ENCODE measurements at regions not wholly inside any gene's neighbourhood (a gene's known extent, or its start where the extent isn't known, plus 50 kb on each side); places are given as distances from the start of the nearest gene placed in this dataset.

GRCh38 chr10:78972160-78972946, 96.4 kb upstream of the ZMIZ1 start:
- TF ChIP-seq, protein P1, sequence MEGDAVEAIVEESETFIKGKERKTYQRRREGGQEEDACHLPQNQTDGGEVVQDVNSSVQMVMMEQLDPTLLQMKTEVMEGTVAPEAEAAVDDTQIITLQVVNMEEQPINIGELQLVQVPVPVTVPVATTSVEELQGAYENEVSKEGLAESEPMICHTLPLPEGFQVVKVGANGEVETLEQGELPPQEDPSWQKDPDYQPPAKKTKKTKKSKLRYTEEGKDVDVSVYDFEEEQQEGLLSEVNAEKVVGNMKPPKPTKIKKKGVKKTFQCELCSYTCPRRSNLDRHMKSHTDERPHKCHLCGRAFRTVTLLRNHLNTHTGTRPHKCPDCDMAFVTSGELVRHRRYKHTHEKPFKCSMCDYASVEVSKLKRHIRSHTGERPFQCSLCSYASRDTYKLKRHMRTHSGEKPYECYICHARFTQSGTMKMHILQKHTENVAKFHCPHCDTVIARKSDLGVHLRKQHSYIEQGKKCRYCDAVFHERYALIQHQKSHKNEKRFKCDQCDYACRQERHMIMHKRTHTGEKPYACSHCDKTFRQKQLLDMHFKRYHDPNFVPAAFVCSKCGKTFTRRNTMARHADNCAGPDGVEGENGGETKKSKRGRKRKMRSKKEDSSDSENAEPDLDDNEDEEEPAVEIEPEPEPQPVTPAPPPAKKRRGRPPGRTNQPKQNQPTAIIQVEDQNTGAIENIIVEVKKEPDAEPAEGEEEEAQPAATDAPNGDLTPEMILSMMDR (IDR thresholded peaks at IDR 0.05): no peak
- no peak for TF ChIP-seq ZFX (IDR thresholded peaks at IDR 0.05; ENCODE audit: borderline replicate concordance)

Data from 22Rv1 (cell line).